BE2C (cell line): ENCODE measurements at regions not wholly inside any gene's neighbourhood (a gene's known extent, or its start where the extent isn't known, plus 50 kb on each side); places are given as distances from the start of the nearest gene placed in this dataset.

Experiments
- DNase-seq: peaks from one replicate; pipeline ENCODE4 v3.0.0-alpha.2; 2020
- H3K27me3 ChIP-seq: fragments of 250-450 bp; sonication (Bioruptor Pico); 2 replicates; pipeline ENCODE4 v1.5.1; 2020; ENCODE audit warnings: mild to moderate bottlenecking
- H3K36me3 ChIP-seq: fragments of 250-450 bp; sonication (Bioruptor Pico); 2 replicates; pipeline ENCODE4 v1.5.1; 2020; ENCODE audit warnings: mild to moderate bottlenecking
- H3K4me1 ChIP-seq: fragments of 250-450 bp; sonication (Bioruptor Pico); 2 replicates; pipeline ENCODE4 v1.5.1; 2020
- H3K4me3 ChIP-seq: 2 replicates; pipeline ENCODE4 v1.5.1; 2011; ENCODE audit warnings: low read depth, low read length
- H3K9me3 ChIP-seq: fragments of 250-450 bp; sonication (Bioruptor Pico); 2 replicates; pipeline ENCODE4 v1.5.1; 2020
- CTCF ChIP-seq: IDR thresholded peaks from 2 replicates; pipeline ENCODE4 v1.5.1; 2012; ENCODE audit warnings: mild to moderate bottlenecking, low read depth, low read length

- peaks cover 12% of the 10 kb centered on the region for H3K4me1 ChIP-seq
These were observed 422.6 kb upstream of the CD180 start for GRCh38 chr5:67619235-67619634.

GRCh38 chr5:67617051-67617450 is 420.5 kb upstream of the CD180 start:
- Histone ChIP-seq H3K36me3 (no peaks in the 10 kb centered on the region), H3K4me1 (peaks cover 10% of the 10 kb centered on the region), H3K9me3 (no peaks in the 10 kb centered on the region), H3K4me3 (no peak overlapping the region), H3K27me3 (no peaks in the 10 kb centered on the region)
- TF ChIP-seq CTCF, result no peak
- DNase-seq, result no peak

More at GRCh38 chr5:67619235-67619634, 422.6 kb upstream of the CD180 start:
- no peak for DNase-seq
- Histone ChIP-seq H3K9me3 (no peaks in the 10 kb centered on the region), H3K4me3 (no peak overlapping the region), H3K36me3 (no peaks in the 10 kb centered on the region), H3K27me3 (no peaks in the 10 kb centered on the region)
- TF ChIP-seq CTCF, result no peak

- TF ChIP-seq CTCF, result no peak
- no peaks in the 10 kb centered on the region for H3K36me3 ChIP-seq
- DNase-seq, result no peak
- no peak overlapping the region for H3K4me3 ChIP-seq
- H3K9me3 ChIP-seq, result no peaks in the 10 kb centered on the region
- no peaks in the 10 kb centered on the region for H3K27me3 ChIP-seq
- H3K4me1 ChIP-seq, result no peaks in the 10 kb centered on the region
These were observed 416.4 kb upstream of the CD180 start for GRCh38 chr5:67612961-67613360.

- H3K27me3 ChIP-seq, result no peaks in the 10 kb centered on the region
- no peaks in the 10 kb centered on the region for H3K4me1 ChIP-seq
- TF ChIP-seq CTCF, result no peak
- no peaks in the 10 kb centered on the region for H3K36me3 ChIP-seq
- no peak overlapping the region for H3K4me3 ChIP-seq
- no peak for DNase-seq
- H3K9me3 ChIP-seq, result no peaks in the 10 kb centered on the region
These were observed 413.8 kb upstream of the CD180 start for GRCh38 chr5:67610186-67610912.

GRCh38 chr5:67607958-67608357 is 411.4 kb upstream of the CD180 start:
- no peaks in the 10 kb centered on the region for H3K9me3 ChIP-seq
- H3K27me3 ChIP-seq, result no peaks in the 10 kb centered on the region
- no peak overlapping the region for H3K4me3 ChIP-seq
- no peak for DNase-seq
- H3K36me3 ChIP-seq, result no peaks in the 10 kb centered on the region
- no peak for TF ChIP-seq CTCF
- H3K4me1 ChIP-seq, result no peaks in the 10 kb centered on the region

- no peak overlapping the region for H3K4me3 ChIP-seq
- no peaks in the 10 kb centered on the region for H3K4me1 ChIP-seq
- H3K27me3 ChIP-seq, result no peaks in the 10 kb centered on the region
- no peak for TF ChIP-seq CTCF
- no peaks in the 10 kb centered on the region for H3K9me3 ChIP-seq
- no peaks in the 10 kb centered on the region for H3K36me3 ChIP-seq
- no peak for DNase-seq
These were observed 410.0 kb upstream of the CD180 start for GRCh38 chr5:67606586-67606947.
